Pons (tissue), 1 donor: ENCODE measurements at regions not wholly inside any gene's neighbourhood (a gene's known extent, or its start where the extent isn't known, plus 50 kb on each side); places are given as distances from the start of the nearest gene placed in this dataset.

ENCODE experiments used
- DNase-seq: peaks from one replicate; pipeline ENCODE4 v3.0.0-alpha.2; 2016; ENCODE audit warnings: low spot score

- DNase-seq: no peak
These were observed 63.7 kb downstream of the SPCS3 start for GRCh38 chr4:176383273-176384077.

- DNase-seq: no peak
These were observed 65.8 kb downstream of the SPCS3 start for GRCh38 chr4:176385601-176386000.

GRCh38 chr4:176387571-176387970, 67.8 kb downstream of the SPCS3 start:
- DNase-seq: no peak

GRCh38 chr4:176393306-176394013, 73.7 kb downstream of the SPCS3 start:
- no peak for DNase-seq

GRCh38 chr4:176400816-176401461, 81.2 kb downstream of the SPCS3 start:
- DNase-seq: no peak

- no peak for DNase-seq
These were observed 84.9 kb downstream of the SPCS3 start for GRCh38 chr4:176404621-176405020.

GRCh38 chr4:176406297-176406696, 86.5 kb downstream of the SPCS3 start:
- DNase-seq: no peak

- DNase-seq: no peak
These were observed 87.0 kb downstream of the SPCS3 start for GRCh38 chr4:176406736-176407135.

- DNase-seq: no peak
These were observed 89.9 kb downstream of the SPCS3 start for GRCh38 chr4:176409627-176410026.

GRCh38 chr4:176413171-176413570, 93.4 kb downstream of the SPCS3 start:
- no peak for DNase-seq

- DNase-seq: no peak
These were observed 102.2 kb downstream of the SPCS3 start for GRCh38 chr4:176422001-176422400.

- peak; percentile 36 for DNase-seq
These were observed 102.7 kb downstream of the SPCS3 start for GRCh38 chr4:176422511-176422910.

- no peak for DNase-seq
These were observed 105.3 kb downstream of the SPCS3 start for GRCh38 chr4:176425035-176425434.

GRCh38 chr4:176432811-176433540, 113.2 kb downstream of the SPCS3 start:
- DNase-seq: peak; percentile 12

GRCh38 chr4:176433983-176434382, 114.2 kb downstream of the SPCS3 start:
- DNase-seq: no peak

GRCh38 chr4:176435901-176436292, 116.1 kb downstream of the SPCS3 start:
- DNase-seq: no peak

- DNase-seq: no peak
These were observed 116.7 kb downstream of the SPCS3 start for GRCh38 chr4:176436293-176436973.

GRCh38 chr4:176437756-176438155, 118.0 kb downstream of the SPCS3 start:
- no peak for DNase-seq

- DNase-seq: no peak
These were observed 118.6 kb downstream of the SPCS3 start for GRCh38 chr4:176438401-176438800.

GRCh38 chr4:176439611-176440010, 119.8 kb downstream of the SPCS3 start:
- DNase-seq: no peak

- DNase-seq: no peak
These were observed 120.9 kb downstream of the SPCS3 start for GRCh38 chr4:176440698-176441097.

GRCh38 chr4:176441594-176441993, 121.8 kb downstream of the SPCS3 start:
- no peak for DNase-seq
